Chondrocyte (in vitro differentiated cells): ENCODE measurements at regions not wholly inside any gene's neighbourhood (a gene's known extent, or its start where the extent isn't known, plus 50 kb on each side); places are given as distances from the start of the nearest gene placed in this dataset.

ENCODE experiments used
- DNase-seq: peaks from one replicate; pipeline ENCODE4 v3.0.0; 2021; ENCODE audit warnings: mixed read lengths, low spot score
- H3K27ac Mint-ChIP-seq: one replicate; pipeline ENCODE4 v1.8.0; 2021; ENCODE audit warnings: mild to moderate bottlenecking, moderate library complexity, mixed read lengths; ENCODE audit not compliant: unreplicated experiment
- H3K27me3 Mint-ChIP-seq: 2 replicates; pipeline ENCODE4 v1.8.0; 2021; ENCODE audit warnings: low read depth, mixed read lengths
- H3K36me3 Mint-ChIP-seq: 2 replicates; pipeline ENCODE4 v1.8.0; 2021; ENCODE audit warnings: low read depth, mixed read lengths
- H3K4me1 Mint-ChIP-seq: 2 replicates; pipeline ENCODE4 v1.8.0; 2021; ENCODE audit warnings: low read depth, mild to moderate bottlenecking, mixed read lengths
- H3K4me3 Mint-ChIP-seq: one replicate; pipeline ENCODE4 v1.8.0; 2021; ENCODE audit warnings: mild to moderate bottlenecking, moderate library complexity, mixed read lengths; ENCODE audit not compliant: unreplicated experiment
- H3K9me3 Mint-ChIP-seq: 2 replicates; pipeline ENCODE4 v1.8.0; 2021; ENCODE audit warnings: low read depth, mixed read lengths
- CTCF ChIP-seq: fragments of 200-600 bp; sonication (generic); IDR thresholded peaks from 2 replicates; pipeline ENCODE4 v1.5.0; 2021; ENCODE audit warnings: antibody characterized with exemption, mild to moderate bottlenecking, moderate library complexity

- Mint-ChIP-seq H3K27ac (no peak overlapping the region), H3K36me3 (no peaks in the 10 kb centered on the region), H3K4me1 (peaks cover 5% of the 10 kb centered on the region), H3K9me3 (peaks cover 10% of the 10 kb centered on the region), H3K4me3 (no peak overlapping the region), H3K27me3 (peaks cover 28% of the 10 kb centered on the region)
- peak; percentile 81 for TF ChIP-seq CTCF
- DNase-seq: no peak
These were observed 75.4 kb upstream of the LAMA2 start for GRCh38 chr6:128807577-128807976.

DNA sequence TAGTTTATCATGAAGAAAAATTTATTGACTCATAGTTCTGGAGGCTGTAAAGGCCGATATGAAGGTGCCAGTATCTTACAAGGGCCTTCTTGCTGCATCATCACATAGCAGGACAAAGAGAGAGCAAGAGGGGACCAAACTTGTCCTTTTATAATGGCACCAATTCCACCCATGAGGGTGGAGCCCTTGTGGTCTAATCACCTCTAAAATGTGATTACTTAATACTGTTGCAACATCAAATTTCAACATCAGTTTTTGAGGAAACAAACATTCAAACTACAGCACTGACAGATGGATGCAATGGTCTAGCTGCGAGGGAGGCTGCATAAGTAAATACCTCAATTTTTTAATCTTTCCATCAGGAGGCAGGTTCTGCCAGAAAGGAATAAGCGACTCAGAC, 76.7 kb upstream of the LAMA2 start:
- Mint-ChIP-seq H3K27me3 (peaks cover 21% of the 10 kb centered on the region), H3K9me3 (peaks cover 15% of the 10 kb centered on the region), H3K27ac (no peak overlapping the region), H3K36me3 (no peaks in the 10 kb centered on the region), H3K4me3 (no peak overlapping the region), H3K4me1 (peaks cover 5% of the 10 kb centered on the region)
- no peak for DNase-seq
- TF ChIP-seq CTCF: no peak

GRCh38 chr6:128803911-128804310, 79.0 kb upstream of the LAMA2 start:
- no peak for DNase-seq
- peaks cover 5% of the 10 kb centered on the region for H3K4me1 Mint-ChIP-seq
- no peak overlapping the region for H3K4me3 Mint-ChIP-seq
- peaks cover 8% of the 10 kb centered on the region for H3K27me3 Mint-ChIP-seq
- no peaks in the 10 kb centered on the region for H3K36me3 Mint-ChIP-seq
- no peak overlapping the region for H3K27ac Mint-ChIP-seq
- H3K9me3 Mint-ChIP-seq: peaks cover 21% of the 10 kb centered on the region
- TF ChIP-seq CTCF: no peak

- no peak overlapping the region for H3K4me3 Mint-ChIP-seq
- H3K27me3 Mint-ChIP-seq: peaks cover 5% of the 10 kb centered on the region
- H3K36me3 Mint-ChIP-seq: no peaks in the 10 kb centered on the region
- DNase-seq: no peak
- peaks cover 21% of the 10 kb centered on the region for H3K9me3 Mint-ChIP-seq
- TF ChIP-seq CTCF: no peak
- no peak overlapping the region for H3K27ac Mint-ChIP-seq
- peaks cover 5% of the 10 kb centered on the region for H3K4me1 Mint-ChIP-seq
These were observed 81.3 kb upstream of the LAMA2 start for GRCh38 chr6:128801621-128802020.

DNA sequence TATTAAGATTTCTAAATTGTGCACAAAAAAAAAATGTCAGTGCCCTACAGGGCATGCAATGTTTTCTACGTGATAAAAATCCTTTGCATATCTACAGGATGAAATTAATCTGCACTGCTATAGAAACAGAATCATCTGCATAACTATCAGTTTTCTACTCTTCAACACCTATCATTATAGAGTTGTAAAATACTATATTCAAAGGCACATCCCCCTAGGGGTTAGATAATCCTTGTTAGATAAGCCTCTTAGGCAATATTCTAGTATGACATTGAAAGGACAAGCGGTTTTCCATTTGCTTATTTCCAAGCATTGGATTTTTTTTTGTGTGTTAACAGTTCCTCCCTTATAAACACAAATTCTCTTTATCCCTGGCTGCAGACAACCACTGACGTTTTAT, 98.7 kb upstream of the LAMA2 start:
- TF ChIP-seq CTCF: no peak
- H3K9me3 Mint-ChIP-seq: peaks cover 12% of the 10 kb centered on the region
- no peak overlapping the region for H3K27ac Mint-ChIP-seq
- peaks cover 1% of the 10 kb centered on the region for H3K36me3 Mint-ChIP-seq
- no peaks in the 10 kb centered on the region for H3K4me1 Mint-ChIP-seq
- H3K27me3 Mint-ChIP-seq: peaks cover 16% of the 10 kb centered on the region
- H3K4me3 Mint-ChIP-seq: no peak overlapping the region
- no peak for DNase-seq
